ENCODE measurements at regions not wholly inside any gene's neighbourhood (a gene's known extent, or its start where the extent isn't known, plus 50 kb on each side); places are given as distances from the start of the nearest gene placed in this dataset.

DNA sequence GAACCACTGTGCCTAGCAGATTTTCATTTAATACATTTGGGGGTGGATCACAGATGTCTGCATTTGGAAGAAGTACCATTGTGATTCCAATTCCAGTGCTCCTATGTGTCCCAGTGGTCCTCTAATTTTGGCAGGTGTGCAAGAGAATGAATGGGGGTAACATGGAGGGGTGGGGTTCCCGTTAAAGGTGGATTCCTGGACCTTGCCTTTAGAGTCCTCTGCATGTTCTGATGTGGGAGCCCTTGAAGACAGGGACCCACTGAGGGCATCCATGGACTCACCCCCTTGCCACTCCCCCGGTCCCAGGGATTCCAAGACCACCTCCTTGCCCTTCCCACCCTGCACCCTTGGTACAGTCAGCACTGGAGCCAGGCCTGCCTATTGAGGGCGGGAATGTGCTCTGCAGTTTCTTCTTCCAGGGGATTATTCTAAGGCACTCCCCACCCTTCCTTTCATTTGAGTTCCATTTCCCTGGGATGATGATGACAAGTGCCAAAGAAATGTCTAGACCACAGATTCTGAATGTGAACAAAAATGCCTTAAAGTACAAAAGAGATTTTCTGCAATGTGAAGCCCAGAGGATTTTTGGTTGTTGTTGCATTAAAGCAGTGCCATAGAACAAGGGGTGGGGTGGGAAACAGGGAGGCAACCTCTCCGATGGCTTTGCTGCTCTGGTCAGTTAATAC, 119.4 kb upstream of the PTCH1 start:
- ChIA-PET POLR2A (no interaction called here), CTCF (no interaction called here)
- 88% methylated on average over 2 of the region's 4 CpGs for WGBS (ENCODE audit: insufficient coverage)
- Histone ChIP-seq H3K4me3 (ENCODE audit: control extremely low read depth in 1 of 5, extremely low read depth in 1 of 5, insufficient read depth in 1 of 5, low read depth in 2 of 5, low read length in 4 of 5) (no peak overlapping the region), H3K79me2 (ENCODE audit: control insufficient read depth, insufficient read depth, low read length) (no peaks in the 10 kb centered on the region), H3K9ac (ENCODE audit: low read length) (no peak overlapping the region), H3K27me3 (replicated peaks in 1 of 4; ENCODE audit: control extremely low read depth in 1 of 4, control insufficient read depth in 3 of 4, insufficient read depth in 4 of 4, low read length in 3 of 4) (no peaks in the 10 kb centered on the region), H3K9me3 (ENCODE audit: control extremely low read depth in 1 of 3, control insufficient read depth in 2 of 3, insufficient read depth in 1 of 3, low read length in 2 of 3) (peaks cover 0 to 5% (median 0%) of the 10 kb centered on the region in 3 donors), H3K27ac (ENCODE audit: low read length in 2 of 2) (no peak overlapping the region), H3K36me3 (replicated peaks in 1 of 2; ENCODE audit: control extremely low read depth in 1 of 2, control insufficient read depth in 1 of 2, extremely low read depth in 1 of 2, insufficient read depth in 2 of 2, low read length in 1 of 2) (no peaks in the 10 kb centered on the region), H3K4me2 (replicated peaks; ENCODE audit: low read depth, low read length, poor library complexity, severe bottlenecking) (no peak overlapping the region), H2AFZ (ENCODE audit: insufficient read depth, low read depth, low read length, poor library complexity, severe bottlenecking) (no peak overlapping the region), H3K4me1 (ENCODE audit: control insufficient read depth in 2 of 2, insufficient read depth in 2 of 2, low read length in 2 of 2) (no peaks in the 10 kb centered on the region), H4K20me1 (ENCODE audit: control insufficient read depth, insufficient read depth, low read length, poor library complexity, severe bottlenecking) (no peaks in the 10 kb centered on the region)
- H3K27ac Mint-ChIP-seq, result no peak overlapping the region
- no peak overlapping the region for H3K4me3 Mint-ChIP-seq
- no peaks in the 10 kb centered on the region for H3K4me1 Mint-ChIP-seq
- no peak for DNase-seq
- intact Hi-C loops (cut with micrococcal nuclease), result no loop called here
- ATAC-seq (ENCODE audit: low read depth), result no peak
- peaks cover 35% of the 10 kb centered on the region for H3K27me3 Mint-ChIP-seq
- no peak for TF ChIP-seq EZH2 (IDR thresholded peaks at IDR 0.05; ENCODE audit: borderline replicate concordance, insufficient read depth, low read depth, low read length, poor library complexity, severe bottlenecking)
- TF ChIP-seq CTCF (IDR thresholded peaks at IDR 0.05), result no peak
- peaks cover 7% of the 10 kb centered on the region for H3K9me3 Mint-ChIP-seq (ENCODE audit: insufficient read depth)

GRCh38 chr9:95634536-95634935, 117.8 kb upstream of the PTCH1 start:
- ATAC-seq (ENCODE audit: low read depth), result no peak
- H4K20me1 ChIP-seq (ENCODE audit: control insufficient read depth, insufficient read depth, low read length, poor library complexity, severe bottlenecking), result no peaks in the 10 kb centered on the region
- peaks cover 0 to 5% (median 0%) of the 10 kb centered on the region in 3 donors for H3K9me3 ChIP-seq (ENCODE audit: control extremely low read depth in 1 of 3, control insufficient read depth in 2 of 3, insufficient read depth in 1 of 3, low read length in 2 of 3)
- no peak overlapping the region for H3K27ac ChIP-seq (ENCODE audit: low read length in 2 of 2)
- H3K4me1 ChIP-seq (ENCODE audit: control insufficient read depth in 2 of 2, insufficient read depth in 2 of 2, low read length in 2 of 2), result no peaks in the 10 kb centered on the region
- H3K27me3 Mint-ChIP-seq, result peaks cover 29% of the 10 kb centered on the region
- no peaks in the 10 kb centered on the region for H3K9me3 Mint-ChIP-seq (ENCODE audit: insufficient read depth)
- no peak overlapping the region for H3K4me3 ChIP-seq (ENCODE audit: control extremely low read depth in 1 of 5, extremely low read depth in 1 of 5, insufficient read depth in 1 of 5, low read depth in 2 of 5, low read length in 4 of 5)
- no peak overlapping the region for H2AFZ ChIP-seq (ENCODE audit: insufficient read depth, low read depth, low read length, poor library complexity, severe bottlenecking)
- ChIA-PET POLR2A (no interaction called here), CTCF (interaction anchor here (0.6 kb wide), 1 partner anchor 49 kb away, joined by 6 read pairs; no protein-coding TSS in a partner anchor)
- no peak for TF ChIP-seq EZH2 (IDR thresholded peaks at IDR 0.05; ENCODE audit: borderline replicate concordance, insufficient read depth, low read depth, low read length, poor library complexity, severe bottlenecking)
- TF ChIP-seq CTCF (IDR thresholded peaks at IDR 0.05), result no peak
- no peaks in the 10 kb centered on the region for H3K36me3 ChIP-seq (replicated peaks in 1 of 2; ENCODE audit: control extremely low read depth in 1 of 2, control insufficient read depth in 1 of 2, extremely low read depth in 1 of 2, insufficient read depth in 2 of 2, low read length in 1 of 2)
- no peaks in the 10 kb centered on the region for H3K27me3 ChIP-seq (replicated peaks in 1 of 4; ENCODE audit: control extremely low read depth in 1 of 4, control insufficient read depth in 3 of 4, insufficient read depth in 4 of 4, low read length in 3 of 4)
- no peak for DNase-seq
- WGBS (ENCODE audit: insufficient coverage), result 85% methylated on average over 6 of the region's 6 CpGs
- H3K4me2 ChIP-seq (replicated peaks; ENCODE audit: low read depth, low read length, poor library complexity, severe bottlenecking), result no peak overlapping the region
- no peaks in the 10 kb centered on the region for H3K4me1 Mint-ChIP-seq
- H3K79me2 ChIP-seq (ENCODE audit: control insufficient read depth, insufficient read depth, low read length), result no peaks in the 10 kb centered on the region
- intact Hi-C loops (cut with micrococcal nuclease), result no loop called here
- H3K9ac ChIP-seq (ENCODE audit: low read length), result no peak overlapping the region
- H3K4me3 Mint-ChIP-seq, result no peak overlapping the region
- H3K27ac Mint-ChIP-seq, result no peak overlapping the region
